ENCODE measurements at regions not wholly inside any gene's neighbourhood (a gene's known extent, or its start where the extent isn't known, plus 50 kb on each side); places are given as distances from the start of the nearest gene placed in this dataset.

DNA sequence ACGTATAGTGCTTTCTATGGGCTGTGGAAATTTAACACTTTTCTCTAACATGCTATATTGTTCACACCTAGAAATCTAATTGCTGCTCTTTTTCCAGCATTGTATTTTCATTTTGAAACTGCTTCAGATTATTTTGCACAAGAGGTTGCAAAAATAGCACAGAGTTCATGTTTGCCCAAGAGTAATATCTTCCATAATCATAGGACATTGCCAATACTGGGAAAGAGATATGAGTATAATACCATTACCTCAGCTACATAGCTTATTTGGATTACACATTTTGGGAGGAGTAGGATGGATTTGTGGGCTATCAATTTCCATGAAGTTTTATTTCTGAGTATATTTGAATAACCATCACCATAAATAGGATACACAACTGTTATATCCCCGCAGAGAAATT lies 717.1 kb downstream of the CDH9 start:
- H3K9me1 ChIP-seq (ENCODE audit: insufficient read depth, low read length) = no peaks in the 10 kb centered on the region
- H2BK5ac ChIP-seq (ENCODE audit: low read depth, low read length, poor library complexity, severe bottlenecking) = no peak overlapping the region
- no peaks in the 10 kb centered on the region for H3K27me3 ChIP-seq (ENCODE audit: control insufficient read depth, insufficient read depth, low read length)
- no peaks in the 10 kb centered on the region for H3K36me3 ChIP-seq (ENCODE audit: control insufficient read depth, insufficient read depth, low read length)
- no peak for DNase-seq
- no peak overlapping the region for H3K4ac ChIP-seq (ENCODE audit: low read depth, low read length)
- ChIA-PET CTCF (no interaction called here), POLR2A (ENCODE audit: unreplicated experiment) (no interaction called here)
- H2BK15ac ChIP-seq (ENCODE audit: low read depth, low read length) = no peak overlapping the region
- H3K27ac ChIP-seq (ENCODE audit: insufficient read depth, low read length) = no peak overlapping the region
- H2AK5ac ChIP-seq (ENCODE audit: low read depth, low read length) = no peak overlapping the region
- TF ChIP-seq RCOR1 (IDR thresholded peaks at IDR 0.05; ENCODE audit: insufficient replicate concordance, low read length) = no peak
- no peak for TF ChIP-seq CHD1 (IDR thresholded peaks at IDR 0.05; ENCODE audit: low read depth, low read length)
- TF ChIP-seq RFX5 (IDR thresholded peaks at IDR 0.05; ENCODE audit: low read depth, low read length) = no peak
- TF ChIP-seq MAZ (IDR thresholded peaks at IDR 0.05; ENCODE audit: borderline replicate concordance, low read depth, low read length) = no peak
- TF ChIP-seq CEBPB (IDR thresholded peaks at IDR 0.05; ENCODE audit: low read depth, low read length) = no peak
- no peak for TF ChIP-seq SMC3 (IDR thresholded peaks at IDR 0.05; ENCODE audit: low read depth, low read length)
- TF ChIP-seq POLR2A (IDR thresholded peaks at IDR 0.05; ENCODE audit: low read depth, low read length) = no peak
- no peak overlapping the region for H4K8ac ChIP-seq (ENCODE audit: low read depth in 2 of 2, low read length in 2 of 2)
- H3K9ac ChIP-seq (ENCODE audit: low read depth, low read length) = no peak overlapping the region
- no peaks in the 10 kb centered on the region for H4K20me1 ChIP-seq (ENCODE audit: insufficient read depth, low read length)
- no peak overlapping the region for H2BK120ac ChIP-seq (ENCODE audit: low read depth, low read length)
- H2AK9ac ChIP-seq (replicated peaks; ENCODE audit: low read depth, low read length, poor library complexity) = no peak overlapping the region
- H2AFZ ChIP-seq (replicated peaks; ENCODE audit: low read length, poor library complexity) = no peak overlapping the region
- ATAC-seq (ENCODE audit: low read depth) = no peak
- in situ Hi-C loops (cut with MboI; ENCODE audit: low sequenced_read_pairs) = no loop called here
- H3K4me1 ChIP-seq (ENCODE audit: control insufficient read depth, insufficient read depth, low read length) = no peaks in the 10 kb centered on the region
- dilution Hi-C loops (cut with HindIII; ENCODE audit: low sequenced_read_pairs, unreplicated experiment) = no loop called here
- no peak overlapping the region for H2BK20ac ChIP-seq (ENCODE audit: low read depth, low read length)
- H3K18ac ChIP-seq (ENCODE audit: low read depth, low read length) = no peak overlapping the region
- intact Hi-C loops (cut with micrococcal nuclease) = no loop called here
- no peak overlapping the region for H3K4me3 ChIP-seq (ENCODE audit: insufficient read depth, low read depth, low read length)
- peaks cover 13% of the 10 kb centered on the region for H3K9me3 ChIP-seq (ENCODE audit: control insufficient read depth, insufficient read depth, low read length)
- H3K14ac ChIP-seq (replicated peaks; ENCODE audit: low read depth, low read length) = no peak overlapping the region
- no peaks in the 10 kb centered on the region for H3K79me1 ChIP-seq (ENCODE audit: low read depth in 1 of 2, low read length in 2 of 2)
- H3K23ac ChIP-seq (ENCODE audit: low read depth, low read length) = no peak overlapping the region
- H3K4me2 ChIP-seq (ENCODE audit: low read depth, low read length) = no peak overlapping the region
- H3K56ac ChIP-seq (ENCODE audit: extremely low read depth, insufficient read depth, low read length) = no peak overlapping the region
- H4K5ac ChIP-seq (ENCODE audit: low read depth, low read length) = no peak overlapping the region
- no peak overlapping the region for H4K91ac ChIP-seq (ENCODE audit: insufficient read depth, low read depth, low read length)
- WGBS, 2 experiments (ENCODE audit: extremely low coverage in 2 of 2, insufficient read length in 1 of 2) = no CpG with 5 or more reads among the region's 2 CpGs
- no TSS peak for BruUV-seq (replicated peaks)

All from IMR-90 (cell line).